ENCODE measurements at regions not wholly inside any gene's neighbourhood (a gene's known extent, or its start where the extent isn't known, plus 50 kb on each side); places are given as distances from the start of the nearest gene placed in this dataset.

- TF ChIP-seq CTCF (IDR thresholded peaks at IDR 0.05) (no peak), SMAD4 (CRISPR knock-in tag; IDR thresholded peaks at IDR 0.05) (no peak), ESRRA (CRISPR knock-in tag; IDR thresholded peaks at IDR 0.05; ENCODE audit: borderline replicate concordance) (no peak), USF2 (CRISPR knock-in tag; IDR thresholded peaks at IDR 0.05) (no peak), JUN (CRISPR knock-in tag; IDR thresholded peaks at IDR 0.05) (no peak), ZNF263 (CRISPR knock-in tag; IDR thresholded peaks at IDR 0.05; ENCODE audit: low read depth) (no peak), MAX (CRISPR knock-in tag; IDR thresholded peaks at IDR 0.05) (no peak), E2F4 (CRISPR knock-in tag; IDR thresholded peaks at IDR 0.05; ENCODE audit: borderline replicate concordance, low read depth) (no peak), GABPB1 (CRISPR knock-in tag; IDR thresholded peaks at IDR 0.05) (no peak)
Measured at GRCh38 chr1:213571843-213572242, 415.9 kb upstream of the PROX1 start.
